NAMALWA (cell line): ENCODE measurements at regions not wholly inside any gene's neighbourhood (a gene's known extent, or its start where the extent isn't known, plus 50 kb on each side); places are given as distances from the start of the nearest gene placed in this dataset.
"Not testable (repeated sequence)": the region's sequence is repeated elsewhere in the genome, so short reads cannot be mapped to it uniquely, and the experiment has no call there.

ENCODE experiments used
- DNase-seq: peaks from one replicate; pipeline ENCODE4 v3.0.0-alpha.2; 2015; ENCODE audit warnings: low spot score

GRCh38 chr5:60488466-60489130 is 211.4 kb downstream of the DEPDC1B start:
- no peak for DNase-seq

GRCh38 chr5:60487885-60488442 is 212.0 kb downstream of the DEPDC1B start:
- DNase-seq, result no peak

GRCh38 chr5:60487476-60487875 is 212.5 kb downstream of the DEPDC1B start:
- DNase-seq, result no peak

GRCh38 chr5:60485361-60485760 is 214.6 kb downstream of the DEPDC1B start:
- DNase-seq, result no peak

- DNase-seq, result no peak
Measured at GRCh38 chr5:60483050-60483449, 216.9 kb downstream of the DEPDC1B start.

- DNase-seq, result peak; percentile 8
Measured at GRCh38 chr5:60482301-60482700, 217.7 kb downstream of the DEPDC1B start.

GRCh38 chr5:60479542-60479941 is 220.4 kb downstream of the DEPDC1B start:
- peak; percentile 1 for DNase-seq

GRCh38 chr5:60477849-60478248 is 222.1 kb downstream of the DEPDC1B start:
- DNase-seq, result no peak

- no peak for DNase-seq
Measured at GRCh38 chr5:60473654-60474053, 226.3 kb downstream of the DEPDC1B start.

- not testable (repeated sequence) for DNase-seq
Measured at GRCh38 chr5:60473027-60473426, 226.9 kb downstream of the DEPDC1B start.

- DNase-seq, result no peak
Measured at GRCh38 chr5:60470881-60471280, 229.1 kb downstream of the DEPDC1B start.

- no peak for DNase-seq
Measured at GRCh38 chr5:60469286-60469685, 230.7 kb downstream of the DEPDC1B start.

GRCh38 chr5:60463179-60463868 is 236.6 kb downstream of the DEPDC1B start:
- DNase-seq, result no peak

GRCh38 chr5:60458666-60459065 is 241.3 kb downstream of the DEPDC1B start:
- no peak for DNase-seq

- DNase-seq, result no peak
Measured at GRCh38 chr5:60457233-60457632, 242.7 kb downstream of the DEPDC1B start.

GRCh38 chr5:60455589-60455988 is 244.4 kb downstream of the DEPDC1B start:
- DNase-seq, result no peak

GRCh38 chr5:60454277-60454676 is 245.7 kb downstream of the DEPDC1B start:
- DNase-seq, result not testable (repeated sequence)

GRCh38 chr5:60453186-60453976 is 246.6 kb downstream of the DEPDC1B start:
- no peak for DNase-seq

GRCh38 chr5:60448600-60448999 is 251.4 kb downstream of the DEPDC1B start:
- DNase-seq, result no peak

GRCh38 chr5:60447488-60447920 is 252.5 kb downstream of the DEPDC1B start:
- DNase-seq, result no peak

GRCh38 chr5:60446917-60447316 is 253.0 kb downstream of the DEPDC1B start:
- DNase-seq, result no peak

- no peak for DNase-seq
Measured at GRCh38 chr5:60445921-60446320, 254.0 kb downstream of the DEPDC1B start.

- DNase-seq, result no peak
Measured at GRCh38 chr5:60445427-60445826, 254.5 kb downstream of the DEPDC1B start.
